Erythroblast (primary cell): ENCODE measurements at regions not wholly inside any gene's neighbourhood (a gene's known extent, or its start where the extent isn't known, plus 50 kb on each side); places are given as distances from the start of the nearest gene placed in this dataset.

Source experiments
- GATA1 ChIP-seq: IDR thresholded peaks from 2 replicates; pipeline ENCODE4 v1.6.1; 2011; ENCODE audit warnings: low read depth, mild to moderate bottlenecking, control low read depth, low read length, moderate library complexity
- POLR2A ChIP-seq: IDR thresholded peaks from 2 replicates; pipeline ENCODE4 v1.6.1; 2011; ENCODE audit warnings: mild to moderate bottlenecking, low read length

GRCh38 chrX:147781844-147782243, 129.9 kb upstream of the FMR1 start:
- TF ChIP-seq POLR2A = no peak
- TF ChIP-seq GATA1 = no peak
